ENCODE measurements at regions not wholly inside any gene's neighbourhood (a gene's known extent, or its start where the extent isn't known, plus 50 kb on each side); places are given as distances from the start of the nearest gene placed in this dataset.

GRCh38 chr4:165656829-165657490 is 216.1 kb upstream of the TLL1 start:
- TF ChIP-seq STAT6 (CRISPR knock-in tag; conservative IDR thresholded peaks at IDR 0.05; ENCODE audit: low read depth) (no peak), CTCF (IDR thresholded peaks at IDR 0.05) (no peak), USF1 (CRISPR knock-in tag; IDR thresholded peaks at IDR 0.05) (no peak), ETV6 (CRISPR knock-in tag; IDR thresholded peaks at IDR 0.05) (no peak), ZNF396 (CRISPR knock-in tag; IDR thresholded peaks at IDR 0.05; ENCODE audit: borderline replicate concordance) (no peak), ZSCAN18 (CRISPR knock-in tag; IDR thresholded peaks at IDR 0.05) (no peak)

Measured in WTC11 (cell line).